GM18519 (cell line): ENCODE measurements at regions not wholly inside any gene's neighbourhood (a gene's known extent, or its start where the extent isn't known, plus 50 kb on each side); places are given as distances from the start of the nearest gene placed in this dataset.

Experiments used
- ATAC-seq: cut with Tn5 transposase; IDR thresholded peaks from one replicate; pipeline ENCODE4 v1.9.1; 2021; ENCODE audit warnings: mild to moderate bottlenecking, moderate library complexity; ENCODE audit not compliant: unreplicated experiment, low FRiP score

DNA sequence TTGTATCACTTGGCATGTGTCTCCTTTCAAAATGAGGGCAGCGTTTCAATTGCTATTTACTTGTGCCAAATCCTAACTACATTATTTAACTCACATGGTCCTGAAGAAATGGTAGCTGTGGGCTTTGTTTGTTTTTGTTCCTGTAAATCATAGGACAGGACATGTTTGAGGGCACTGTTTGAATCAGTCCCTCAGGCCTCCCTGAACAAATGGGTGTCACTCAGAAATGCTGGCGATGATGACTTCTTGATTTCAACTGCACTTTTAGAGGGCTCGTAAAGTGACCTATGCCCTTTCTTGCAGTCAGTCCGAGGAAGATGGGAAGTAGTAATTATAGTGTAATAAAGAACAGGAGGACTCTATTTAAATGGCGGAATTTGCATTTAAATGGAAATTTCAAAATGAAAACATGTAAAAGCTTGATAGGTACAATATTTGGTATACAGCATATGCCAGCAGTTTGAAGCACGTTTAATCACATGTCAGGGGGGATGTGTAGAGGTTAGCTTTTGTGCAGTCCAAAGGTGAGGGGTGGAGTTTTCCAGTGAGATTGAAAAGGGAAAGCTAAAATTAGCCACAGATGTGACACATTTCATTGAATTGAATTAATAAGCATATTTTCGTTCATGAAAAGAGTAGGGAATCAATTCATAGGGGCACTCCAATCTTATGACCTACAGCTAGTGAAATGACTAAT is 1958.7 kb upstream of the IGFBP7 start:
- no peak for ATAC-seq

DNA sequence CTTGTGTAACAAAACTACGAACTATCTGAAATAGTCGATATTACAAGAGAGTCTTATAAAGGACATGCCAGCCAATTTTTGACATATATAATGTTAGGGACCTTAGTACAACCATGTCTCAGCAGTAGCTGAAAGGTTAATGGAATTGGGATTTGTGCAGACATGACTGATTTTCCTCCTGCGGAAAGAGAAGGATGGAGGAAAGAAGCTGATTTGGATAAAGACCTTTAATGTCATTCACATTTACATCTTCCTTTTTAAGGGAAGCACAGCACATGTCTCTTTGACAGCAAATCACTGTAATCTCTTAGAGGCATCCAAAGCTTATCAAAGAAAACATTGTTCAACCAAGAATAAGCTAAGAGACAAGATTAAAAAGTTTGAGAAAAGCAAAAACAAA is 1976.2 kb upstream of the IGFBP7 start:
- no peak for ATAC-seq

DNA sequence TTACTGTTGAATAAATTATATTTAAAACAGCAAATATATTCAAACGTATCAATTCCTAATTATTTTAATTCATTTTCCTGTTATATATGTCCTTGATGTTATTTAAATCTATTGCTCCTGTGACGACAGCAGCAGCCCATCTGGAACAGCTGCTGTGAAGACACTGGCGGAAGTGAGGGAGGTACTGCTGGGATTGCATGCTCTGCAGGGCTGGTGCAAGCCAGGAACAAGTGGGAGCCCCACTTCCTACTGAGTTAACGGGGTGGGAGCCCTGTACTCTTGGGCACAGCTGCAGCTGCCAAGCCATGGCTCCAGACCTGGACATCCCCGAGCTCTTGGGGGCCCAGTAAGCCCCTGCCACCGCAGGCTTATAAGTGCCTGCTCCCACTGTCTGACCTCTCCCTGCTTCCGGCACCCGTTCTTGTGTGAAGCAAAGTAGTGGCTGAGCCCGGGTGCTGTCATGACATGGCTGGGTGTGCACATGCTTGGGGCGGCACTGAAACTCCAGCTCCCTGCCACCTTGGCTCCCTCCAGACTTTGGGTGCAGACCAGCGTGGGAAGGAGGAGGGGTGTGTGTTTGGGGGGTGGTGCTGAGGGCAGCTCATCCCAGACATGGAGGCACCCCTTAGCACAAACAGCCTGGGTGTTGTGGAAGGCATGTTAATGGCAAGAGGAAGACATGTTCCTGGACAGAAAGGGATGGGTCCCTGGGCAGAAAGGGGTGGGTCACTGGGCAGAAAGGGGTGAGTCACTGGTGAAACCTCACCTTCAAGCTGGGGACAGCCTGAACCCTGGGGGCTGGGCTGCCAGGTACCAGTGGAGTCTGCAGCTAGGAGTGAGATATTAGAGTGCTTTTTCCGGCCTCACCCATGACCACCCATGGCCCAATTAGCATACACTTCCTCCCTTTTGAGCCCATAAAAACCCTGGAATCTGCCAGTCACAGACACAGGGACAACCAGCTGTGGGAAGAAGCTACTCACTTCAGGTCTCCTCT is 1981.3 kb upstream of the IGFBP7 start:
- ATAC-seq, result no peak

DNA sequence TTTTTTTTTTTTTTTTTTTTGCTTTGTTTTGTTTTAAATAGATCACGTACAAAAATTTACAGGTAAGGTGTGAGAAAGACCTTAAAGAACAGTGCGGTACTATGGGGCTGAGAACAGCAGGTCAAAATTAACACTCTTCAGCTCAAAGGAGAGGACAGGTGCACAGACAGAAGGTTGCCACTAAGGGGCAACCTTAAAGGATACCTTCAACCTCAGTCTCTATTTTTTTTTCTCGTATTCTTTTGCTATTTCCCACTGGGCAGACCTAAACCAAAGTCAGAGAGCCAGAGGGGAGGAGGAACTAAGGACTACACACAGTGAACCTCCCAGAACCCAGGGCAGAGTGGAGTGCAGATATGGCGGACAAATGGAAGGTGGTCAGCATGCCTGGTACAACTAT is 1984.3 kb upstream of the IGFBP7 start:
- no peak for ATAC-seq

DNA sequence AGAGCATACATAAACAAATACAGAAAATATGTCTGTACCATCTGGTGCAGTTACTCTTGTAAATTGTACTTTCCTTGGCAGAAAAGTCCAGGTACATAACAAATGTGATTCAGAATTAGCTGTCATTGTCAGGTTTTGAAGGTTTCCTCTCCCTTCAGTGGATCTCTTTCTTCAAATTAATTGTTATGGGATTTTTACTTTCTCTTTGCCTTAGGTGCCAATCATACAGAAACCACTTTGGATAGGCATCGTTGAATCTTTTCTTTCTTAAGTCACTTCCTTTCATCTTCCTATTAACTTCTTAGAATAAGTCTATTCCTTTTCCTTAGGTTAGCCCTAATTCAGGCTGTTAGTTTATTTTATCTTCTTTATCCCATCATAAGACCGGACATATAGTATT is 1992.1 kb upstream of the IGFBP7 start:
- ATAC-seq, result no peak

DNA sequence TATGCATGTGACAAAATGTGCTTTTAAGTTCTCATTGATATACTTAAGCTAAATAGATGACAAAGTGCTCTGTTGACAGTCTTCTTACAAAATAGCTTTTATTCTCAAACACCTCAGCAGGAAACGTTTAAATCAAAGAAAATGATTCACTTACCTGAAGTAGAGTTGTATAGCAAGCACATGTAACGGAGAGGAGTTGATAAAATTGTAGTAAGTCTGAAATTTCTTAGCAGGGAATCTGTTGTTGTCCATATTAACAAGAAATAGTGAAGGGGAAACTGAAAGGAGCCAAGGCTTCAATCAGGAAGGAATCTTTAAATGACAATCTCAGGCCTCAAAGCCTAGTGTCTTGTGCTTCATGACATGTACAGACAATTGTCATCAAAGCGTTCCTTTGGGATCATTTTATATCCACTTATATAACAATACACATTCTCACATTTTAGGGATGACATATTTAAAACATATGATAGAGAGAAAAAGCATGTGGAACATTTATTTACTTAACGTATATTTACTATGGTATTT is 2010.2 kb upstream of the IGFBP7 start:
- ATAC-seq, result no peak

DNA sequence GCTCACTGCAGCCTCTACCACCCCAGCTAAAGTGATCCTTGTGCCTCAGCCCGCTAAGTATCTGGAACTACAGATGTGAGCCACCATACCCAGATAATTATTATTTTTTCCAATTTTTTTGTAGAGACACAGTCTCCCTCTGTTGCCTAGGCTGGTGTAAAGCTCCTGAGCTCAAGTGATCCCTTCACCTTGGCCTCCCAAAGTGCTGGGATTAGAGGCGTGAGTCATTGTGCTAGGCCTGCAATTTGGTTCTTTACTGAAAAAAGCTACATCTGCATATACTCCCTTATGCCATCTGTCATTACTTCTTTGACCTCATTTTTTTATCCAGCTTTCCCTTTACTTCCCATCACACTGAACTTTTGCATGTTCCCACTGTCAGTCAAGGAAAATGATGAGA is 2012.4 kb upstream of the IGFBP7 start:
- no peak for ATAC-seq

DNA sequence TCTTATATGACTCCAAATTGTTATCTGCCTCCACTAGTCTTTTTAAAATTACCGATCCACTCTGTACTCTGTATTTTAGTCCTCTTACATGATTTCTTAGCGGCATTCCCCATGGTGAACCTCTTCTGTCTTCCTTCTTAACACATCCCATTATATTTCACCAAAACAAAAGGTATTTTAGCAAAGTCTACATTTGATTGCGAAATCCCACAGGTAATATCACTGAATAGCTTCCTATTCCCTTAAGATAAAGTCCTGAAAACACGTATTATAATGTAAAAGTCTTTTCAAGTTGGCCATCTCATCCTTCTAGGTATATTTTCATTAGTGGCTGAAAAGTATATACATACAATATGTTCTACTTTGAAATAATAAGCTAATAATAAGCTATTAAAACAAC is 2016.0 kb upstream of the IGFBP7 start:
- ATAC-seq, result no peak

DNA sequence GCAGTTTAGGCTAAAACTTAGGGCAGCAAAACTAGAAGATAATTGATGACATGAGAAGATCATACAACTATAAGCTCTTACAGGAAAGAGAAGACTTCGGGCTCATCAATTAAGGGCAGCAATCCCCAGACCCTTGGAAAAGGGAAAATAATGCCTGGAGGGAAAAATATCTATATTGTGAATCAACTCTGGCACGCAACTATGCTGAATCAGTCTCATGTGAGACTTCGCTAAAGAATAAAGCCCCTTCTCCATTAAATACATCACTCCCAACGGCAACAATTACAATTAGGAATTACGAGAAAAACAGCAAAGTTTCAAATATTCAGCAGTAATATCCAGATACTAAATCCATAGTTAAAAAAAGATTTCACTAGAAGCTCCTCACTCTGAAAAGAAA is 2016.8 kb upstream of the IGFBP7 start:
- ATAC-seq, result no peak

DNA sequence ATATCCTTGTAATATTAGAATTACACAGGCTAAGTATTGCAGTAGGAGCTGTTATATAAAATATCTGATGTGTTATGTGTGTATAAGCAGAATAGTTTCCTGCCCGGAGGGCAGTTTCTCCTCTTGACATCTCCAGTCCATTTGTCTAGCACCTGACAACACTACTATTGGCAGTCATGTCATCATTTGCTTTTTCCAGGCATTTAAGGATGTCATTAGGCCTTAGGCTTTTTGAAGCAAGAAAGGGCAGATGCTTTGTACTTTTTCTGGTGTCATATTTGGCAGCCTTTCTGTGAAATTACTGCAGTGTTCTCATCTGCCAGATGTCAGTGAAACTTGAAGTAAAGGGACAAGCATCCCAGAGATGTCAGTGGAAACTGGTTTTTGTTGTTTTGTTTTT is 2017.6 kb upstream of the IGFBP7 start:
- ATAC-seq, result no peak

DNA sequence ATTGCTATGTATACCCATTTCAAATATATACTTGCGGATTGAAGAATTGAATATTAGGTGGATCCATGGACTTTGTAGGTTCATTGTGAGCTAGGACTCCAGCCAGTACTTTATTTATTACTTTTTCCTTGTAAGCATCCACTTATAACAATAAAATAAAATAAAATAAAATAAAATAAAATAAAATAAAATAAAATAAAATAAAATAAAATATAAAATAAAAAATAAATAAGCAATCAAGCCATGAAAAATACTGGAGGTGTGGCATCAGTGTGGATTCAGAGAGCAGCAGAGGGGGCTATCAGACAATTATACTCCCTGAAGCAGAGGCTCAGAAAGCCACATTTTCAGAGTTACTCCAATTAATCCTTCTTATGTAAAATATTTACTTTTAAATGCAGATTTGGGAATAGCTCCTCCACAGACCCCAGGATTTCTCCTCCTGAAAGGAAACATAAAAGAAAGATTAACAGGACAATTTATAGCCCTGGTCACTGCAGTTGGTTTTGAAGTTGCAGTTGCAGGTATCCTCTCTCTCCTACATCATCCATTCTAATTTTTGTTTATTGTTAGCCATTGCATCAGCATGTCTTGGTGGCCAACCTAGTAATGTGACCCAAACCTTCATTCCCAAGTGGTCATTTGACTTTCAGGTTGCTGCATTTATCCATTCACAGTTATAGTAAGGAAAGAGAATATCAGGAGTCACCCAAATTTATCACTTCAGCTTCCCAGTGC is 2025.2 kb upstream of the IGFBP7 start:
- ATAC-seq, result no peak

DNA sequence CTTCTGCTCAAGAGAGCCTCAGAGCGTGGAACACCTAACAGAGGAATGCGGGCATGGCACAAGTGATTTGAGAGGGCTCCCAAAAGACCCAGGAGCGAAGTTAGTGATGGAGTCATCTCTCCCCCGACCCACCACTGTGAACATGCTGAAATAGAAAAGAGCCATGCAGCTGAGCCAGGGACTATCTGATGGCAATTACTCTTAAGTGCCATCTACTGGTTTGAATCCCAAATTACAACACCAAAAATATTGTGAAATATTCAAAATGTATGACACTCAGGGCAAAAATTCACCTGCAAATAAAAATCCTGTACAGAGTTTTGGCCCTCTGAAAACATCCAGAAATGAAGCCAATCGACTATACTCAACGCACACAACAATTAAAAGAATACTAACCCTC is 2038.9 kb upstream of the ADGRL3 start:
- ATAC-seq, result no peak

DNA sequence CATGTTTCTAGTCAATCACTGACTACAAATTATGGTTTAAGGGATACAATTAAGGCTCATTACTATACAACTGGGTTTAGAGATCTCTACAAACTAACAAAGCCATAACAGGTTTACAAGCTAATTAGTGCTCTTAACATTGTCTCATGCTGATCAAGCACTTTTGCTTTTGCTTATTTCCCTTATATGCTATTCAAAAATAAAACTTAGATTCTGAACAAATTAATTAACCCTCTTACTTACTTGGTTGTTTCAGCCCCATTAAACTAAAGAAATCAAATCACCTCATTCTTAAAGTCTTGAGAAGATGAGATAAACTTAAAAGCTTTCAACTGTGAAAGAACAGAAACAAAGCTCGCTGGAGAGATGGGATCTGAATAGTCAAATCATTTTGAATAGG is 2024.5 kb upstream of the ADGRL3 start:
- ATAC-seq, result no peak

DNA sequence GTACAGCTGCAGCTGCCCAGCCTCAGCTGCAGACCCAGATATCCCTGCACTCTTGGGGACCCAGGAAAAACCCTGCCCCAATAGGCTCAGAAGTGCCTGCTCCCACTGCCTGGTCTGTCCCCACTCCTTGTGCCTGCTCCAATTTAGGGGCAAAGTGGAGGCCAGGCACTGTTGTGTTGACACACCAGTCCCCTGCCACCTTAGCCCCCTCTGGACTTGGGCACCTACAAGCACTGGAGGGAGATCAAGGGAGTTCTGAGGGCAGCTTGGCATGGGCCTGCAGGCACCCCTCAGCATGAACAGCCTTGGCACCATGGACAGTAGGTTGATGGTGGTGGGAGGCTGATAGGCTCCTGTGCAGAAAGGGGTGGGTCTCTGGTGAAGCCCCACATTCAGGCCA is 2020.8 kb upstream of the ADGRL3 start:
- no peak for ATAC-seq

DNA sequence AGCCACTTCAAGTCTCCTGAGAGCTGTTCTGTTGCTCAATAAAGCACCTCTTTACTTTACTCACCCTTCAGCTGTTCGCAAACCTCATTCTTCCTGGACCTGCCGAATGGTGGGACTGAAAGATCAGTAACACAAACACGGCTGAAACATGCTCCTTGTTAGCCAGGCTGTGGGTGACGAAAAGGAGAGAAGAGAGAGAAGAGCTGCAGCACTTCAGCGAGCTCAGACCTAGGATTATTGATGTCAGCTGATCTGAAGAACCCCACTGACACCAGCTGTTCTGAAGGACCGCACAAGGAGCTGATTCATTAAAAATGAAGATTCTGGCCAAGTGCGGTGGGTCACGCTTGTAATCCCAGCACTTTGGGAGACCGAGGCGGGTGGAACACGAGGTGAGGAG is 2020.0 kb upstream of the ADGRL3 start:
- no peak for ATAC-seq

DNA sequence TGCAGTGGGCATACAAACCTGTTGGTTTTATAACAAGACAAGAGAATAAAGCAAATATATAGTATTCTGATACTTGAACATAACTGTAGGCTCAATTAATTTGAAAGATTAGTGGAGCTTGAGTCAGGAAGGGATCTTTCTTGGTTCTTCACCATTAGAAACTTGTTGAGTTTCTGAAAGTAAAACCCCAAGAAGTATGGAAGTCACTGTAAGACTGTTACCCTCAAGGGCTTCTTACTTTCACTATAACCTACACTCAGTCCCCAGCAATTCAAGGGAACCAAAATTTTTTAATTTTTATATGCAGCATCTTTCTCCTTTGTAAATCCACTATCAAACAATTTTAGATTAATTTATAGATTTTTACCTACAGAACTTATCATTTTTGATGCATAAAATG is 2019.2 kb upstream of the ADGRL3 start:
- ATAC-seq, result no peak

DNA sequence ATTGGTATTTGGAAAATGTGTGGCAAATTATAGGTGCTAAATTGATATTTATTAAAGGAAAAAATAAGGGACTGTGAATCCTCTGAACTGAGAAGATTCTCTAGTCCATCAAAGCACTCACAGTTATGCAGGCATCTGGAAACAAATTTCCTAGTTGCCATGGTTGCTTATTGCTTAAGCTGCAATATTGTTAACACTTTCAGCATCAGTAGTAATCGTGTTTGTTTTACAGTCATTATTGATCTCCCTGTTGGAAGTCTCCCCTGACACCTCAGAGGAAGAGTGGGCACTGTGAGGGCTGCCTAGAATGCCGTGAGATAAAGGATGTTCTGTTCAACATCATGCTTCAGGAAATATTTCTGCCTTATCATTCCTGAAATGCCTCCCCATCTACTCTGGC is 2004.3 kb upstream of the ADGRL3 start:
- ATAC-seq, result no peak

DNA sequence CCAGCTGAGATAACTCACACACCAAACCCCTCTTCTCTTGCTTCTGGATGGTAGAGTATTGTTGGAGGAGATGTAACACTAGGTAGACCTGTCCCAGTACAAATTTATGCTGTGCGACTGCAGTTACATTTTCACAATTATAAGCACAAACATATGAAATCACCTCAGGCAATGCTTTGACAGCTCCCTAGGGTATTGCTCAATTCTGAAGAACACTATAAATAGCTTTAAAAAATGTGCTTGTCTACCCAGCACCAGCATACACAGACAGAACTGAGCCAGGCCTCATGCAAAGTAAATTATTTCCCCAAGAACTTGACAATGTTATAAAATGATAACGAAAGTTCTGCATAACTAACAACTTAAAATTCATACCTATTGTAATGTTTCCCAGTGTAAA is 1999.1 kb upstream of the ADGRL3 start:
- no peak for ATAC-seq

DNA sequence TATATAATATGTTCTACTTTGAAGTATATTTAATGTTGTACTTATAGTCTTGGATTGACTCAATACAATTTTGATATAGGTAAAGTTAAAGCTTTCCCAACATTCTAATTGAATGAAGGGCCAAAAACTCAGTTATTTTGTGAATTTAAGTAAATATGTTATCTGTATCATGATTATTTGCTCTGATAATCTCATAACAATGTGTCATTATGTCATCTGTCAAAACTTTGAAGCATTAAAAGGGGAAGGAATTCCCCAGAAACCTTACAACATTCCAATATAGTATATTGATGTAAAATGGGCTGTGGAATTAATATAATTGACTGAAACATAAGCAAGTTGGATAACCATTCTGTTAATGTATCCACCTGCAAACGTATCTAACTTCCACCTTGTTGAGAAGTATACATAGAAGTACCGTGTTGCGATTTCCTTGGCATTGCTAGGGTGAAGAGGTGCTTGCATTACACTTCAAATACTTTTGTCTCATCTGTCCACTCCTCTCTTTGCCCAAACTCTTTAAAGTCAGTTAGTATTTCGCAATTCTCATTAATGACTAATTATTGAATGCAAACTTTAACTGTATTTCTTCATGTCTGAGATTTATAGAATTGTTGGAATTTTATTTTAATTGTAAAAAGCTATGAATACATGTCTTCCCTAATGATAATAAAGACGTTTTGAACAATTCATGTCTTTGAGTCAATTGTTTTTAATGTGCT is 1982.1 kb upstream of the ADGRL3 start:
- no peak for ATAC-seq

DNA sequence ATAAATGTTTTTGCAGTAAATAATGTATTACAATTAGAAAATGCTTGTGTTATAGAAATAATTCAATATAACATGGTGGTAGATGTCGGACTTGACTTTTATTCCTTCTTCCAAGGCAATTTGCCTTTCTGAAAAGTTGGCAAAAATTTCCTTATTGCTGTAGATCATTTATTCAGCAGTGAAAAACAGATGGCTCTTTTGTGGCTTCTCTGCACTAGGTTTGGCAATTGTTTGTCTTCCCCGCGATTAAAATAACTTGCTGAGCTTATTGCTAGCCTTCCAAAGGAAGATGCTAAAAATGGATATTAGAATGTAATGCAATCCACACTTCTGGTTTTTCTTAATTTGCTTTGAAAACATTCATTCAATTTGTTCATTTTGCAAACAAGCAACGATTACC is 1977.9 kb upstream of the ADGRL3 start:
- ATAC-seq, result no peak
